RPMI8226 (cell line): ENCODE measurements at regions not wholly inside any gene's neighbourhood (a gene's known extent, or its start where the extent isn't known, plus 50 kb on each side); places are given as distances from the start of the nearest gene placed in this dataset.
"Not testable (repeated sequence)": the region's sequence is repeated elsewhere in the genome, so short reads cannot be mapped to it uniquely, and the experiment has no call there.

Experiments
- DNase-seq: peaks from one replicate; pipeline ENCODE4 v3.0.0-alpha.2; 2015

DNA sequence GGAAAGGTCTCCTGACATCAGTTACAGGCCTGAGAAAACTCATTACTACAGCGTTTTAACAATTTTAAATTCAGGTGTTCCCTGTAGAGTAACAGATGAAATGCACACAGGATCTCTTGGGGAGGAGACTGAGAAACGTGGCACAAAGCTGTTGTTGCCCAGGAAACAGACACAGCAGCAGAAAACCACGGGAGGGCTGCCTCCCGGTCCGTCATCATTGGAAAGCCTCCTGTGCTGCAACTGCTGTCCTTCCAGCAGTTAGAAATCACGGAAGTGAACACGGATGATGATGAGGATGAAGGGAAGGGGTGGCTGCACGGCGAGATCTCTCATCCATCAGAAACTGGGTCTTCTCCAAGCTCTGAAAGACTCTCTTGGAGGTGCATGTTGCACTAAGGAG, 94.6 kb upstream of the RNF32 start:
- DNase-seq, result no peak

DNA sequence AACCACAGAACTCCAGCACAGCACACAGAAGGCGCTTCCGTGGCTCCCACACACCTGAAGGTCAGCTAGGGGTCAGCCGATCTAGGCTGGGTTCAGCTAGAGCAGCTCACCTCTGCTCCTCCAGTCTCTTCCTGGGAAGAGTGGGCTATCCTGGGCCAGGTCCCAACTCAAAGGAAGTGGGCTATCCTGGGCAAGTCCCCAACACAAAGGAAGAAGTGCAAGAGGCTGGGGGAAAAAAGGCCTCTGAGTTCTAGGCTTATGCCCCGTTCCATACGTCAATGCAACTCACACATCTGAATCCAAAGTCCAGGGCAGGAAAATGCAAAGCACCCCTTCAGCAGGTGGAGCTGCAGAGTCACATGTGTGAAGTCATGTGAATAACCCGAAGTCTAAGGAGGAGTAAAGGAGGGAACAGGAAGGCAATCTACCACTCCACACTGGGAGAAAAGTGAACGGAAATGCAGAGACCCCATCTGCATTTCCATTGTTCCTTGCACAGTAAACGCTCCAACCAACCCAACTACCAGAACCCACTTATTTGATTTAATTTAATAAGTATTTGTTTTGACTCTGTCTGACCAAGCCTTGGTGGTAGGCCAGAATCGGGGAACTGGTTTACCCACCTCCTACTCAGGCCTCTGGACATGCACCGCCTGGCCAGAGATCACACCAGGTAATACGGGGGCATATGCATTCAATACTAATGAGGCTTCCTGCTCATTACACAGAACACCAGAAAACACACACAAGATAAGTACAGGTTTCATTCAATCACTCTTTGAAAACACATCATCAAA, 95.5 kb upstream of the RNF32 start:
- DNase-seq, result no peak

DNA sequence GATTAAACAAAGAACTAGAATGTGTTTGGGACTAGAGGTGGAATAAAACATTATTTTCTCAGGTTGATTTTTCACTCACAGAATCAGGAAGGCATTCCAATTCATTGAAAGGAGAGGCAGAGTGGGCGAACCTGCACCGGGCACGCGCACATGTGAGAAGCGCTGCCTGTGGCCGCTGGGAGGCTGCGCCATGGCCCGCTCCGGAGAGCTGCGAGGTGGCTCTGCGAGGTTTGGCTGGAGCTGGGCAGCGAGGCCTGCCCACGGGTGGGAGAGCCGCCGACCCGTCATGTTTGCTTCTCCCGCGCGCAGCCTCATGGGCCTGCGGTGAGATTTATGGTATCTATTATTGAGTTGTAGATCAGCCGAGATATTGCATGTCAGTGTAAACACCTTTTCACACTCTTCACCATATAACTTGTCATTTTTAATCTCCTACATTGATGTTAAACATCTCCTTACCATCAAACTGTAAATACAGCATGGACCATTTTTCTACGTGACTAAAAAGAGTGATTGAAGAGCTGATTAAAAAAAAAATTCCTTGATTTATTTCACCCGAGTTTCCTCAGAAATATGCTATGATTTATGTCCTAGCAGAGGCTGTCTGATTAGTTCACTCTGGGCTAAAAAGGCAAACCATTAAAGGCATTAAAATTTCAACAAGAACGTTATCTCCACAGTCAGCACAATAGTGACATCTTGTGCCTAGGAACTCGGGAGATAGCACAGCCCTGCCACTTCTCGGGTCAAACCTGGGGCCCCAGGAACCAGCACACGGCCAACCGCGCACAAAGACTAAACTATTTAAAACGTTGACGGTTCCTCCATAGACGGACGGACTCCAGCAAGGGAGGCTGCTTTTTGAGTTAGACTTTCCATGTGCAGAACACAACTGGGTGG, 96.6 kb upstream of the RNF32 start:
- no peak for DNase-seq

DNA sequence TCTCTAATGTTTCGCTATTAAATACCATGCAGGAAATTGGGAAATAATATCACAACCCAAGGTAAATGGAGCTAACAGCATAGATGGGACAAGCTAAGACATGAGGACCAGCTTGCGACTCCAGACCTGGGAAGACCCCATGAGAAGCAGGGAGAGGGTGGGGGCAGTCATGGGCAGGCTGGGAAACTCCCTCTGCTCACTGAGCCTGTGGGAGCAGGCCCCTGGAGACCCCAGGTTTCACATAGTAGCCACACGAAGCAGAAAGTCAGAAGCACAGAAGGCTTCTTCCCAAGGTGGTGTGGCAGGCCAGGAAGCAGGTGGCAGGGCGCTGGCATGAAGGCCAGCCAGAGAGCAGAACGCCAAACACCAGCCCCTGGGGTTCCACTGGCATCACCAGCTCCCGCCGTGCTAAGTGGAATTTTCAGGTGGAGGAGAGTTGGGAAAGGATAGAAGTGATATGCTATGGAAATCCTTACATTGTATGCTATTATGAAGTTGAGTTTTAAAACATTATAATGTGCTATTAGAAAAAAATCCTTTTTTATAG, 99.9 kb upstream of the RNF32 start:
- DNase-seq, result no peak

DNA sequence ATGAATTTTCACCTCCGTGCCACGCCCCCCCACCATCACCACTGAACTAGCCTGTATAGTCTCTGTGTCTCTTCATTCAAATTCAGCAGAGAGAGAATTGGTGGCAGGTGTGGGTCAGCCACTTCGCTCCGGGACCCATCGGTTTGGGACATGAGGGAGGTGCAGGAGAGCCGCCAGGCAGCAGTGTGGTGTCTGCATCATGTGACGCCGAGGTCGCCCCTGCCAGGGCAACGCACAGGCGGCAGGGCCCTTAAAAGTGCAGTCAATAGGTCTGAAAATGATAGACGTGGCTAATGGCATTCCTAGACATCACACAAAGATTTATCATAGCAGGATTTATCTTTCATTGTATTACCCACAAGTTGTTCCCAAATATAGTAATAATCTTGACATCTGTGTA, 100.6 kb upstream of the RNF32 start:
- DNase-seq, result no peak

DNA sequence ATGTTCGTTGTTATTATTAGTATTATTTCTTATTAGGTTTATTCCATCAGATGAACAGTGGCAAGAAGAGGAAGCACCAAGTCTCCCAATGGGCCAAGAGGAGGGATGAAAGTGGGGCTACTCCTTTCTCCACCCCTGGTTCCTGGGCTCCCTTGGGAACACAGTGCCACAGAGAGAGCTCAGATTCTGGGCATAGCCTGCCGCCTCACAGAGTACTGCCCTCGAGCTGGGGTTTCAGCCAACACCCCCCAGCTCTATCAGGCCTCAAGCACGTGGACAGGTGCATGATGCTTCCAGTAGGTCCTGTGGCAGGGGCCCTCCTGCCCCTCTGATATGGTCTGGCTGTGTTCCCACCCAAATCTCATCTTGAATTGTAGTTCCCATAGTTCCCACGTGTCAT, 103.6 kb upstream of the RNF32 start:
- no peak for DNase-seq

DNA sequence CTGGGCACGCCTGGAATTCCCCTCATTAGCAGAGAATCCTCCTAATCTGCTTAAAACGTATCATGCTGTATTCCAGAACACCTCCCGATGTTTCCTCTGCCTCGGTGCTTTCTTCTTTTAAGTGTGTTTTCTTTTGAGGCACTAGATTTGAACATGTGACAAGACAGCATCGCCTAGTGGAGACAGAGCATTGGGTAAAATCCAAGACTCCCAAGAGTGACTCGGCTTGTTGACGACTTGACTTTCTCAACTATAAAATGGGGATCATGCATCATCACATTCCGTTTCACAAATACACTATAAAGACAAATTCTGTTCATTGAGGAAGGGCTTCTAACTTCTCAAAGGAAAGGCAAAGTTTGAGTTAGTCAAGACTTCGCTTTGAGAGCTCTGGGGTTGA, 105.6 kb upstream of the RNF32 start:
- no peak for DNase-seq

- no peak for DNase-seq
Measured at GRCh38 chr7:156533964-156534363, 106.6 kb upstream of the RNF32 start.

- DNase-seq, result no peak
Measured at GRCh38 chr7:156533420-156533819, 107.2 kb upstream of the RNF32 start.

DNA sequence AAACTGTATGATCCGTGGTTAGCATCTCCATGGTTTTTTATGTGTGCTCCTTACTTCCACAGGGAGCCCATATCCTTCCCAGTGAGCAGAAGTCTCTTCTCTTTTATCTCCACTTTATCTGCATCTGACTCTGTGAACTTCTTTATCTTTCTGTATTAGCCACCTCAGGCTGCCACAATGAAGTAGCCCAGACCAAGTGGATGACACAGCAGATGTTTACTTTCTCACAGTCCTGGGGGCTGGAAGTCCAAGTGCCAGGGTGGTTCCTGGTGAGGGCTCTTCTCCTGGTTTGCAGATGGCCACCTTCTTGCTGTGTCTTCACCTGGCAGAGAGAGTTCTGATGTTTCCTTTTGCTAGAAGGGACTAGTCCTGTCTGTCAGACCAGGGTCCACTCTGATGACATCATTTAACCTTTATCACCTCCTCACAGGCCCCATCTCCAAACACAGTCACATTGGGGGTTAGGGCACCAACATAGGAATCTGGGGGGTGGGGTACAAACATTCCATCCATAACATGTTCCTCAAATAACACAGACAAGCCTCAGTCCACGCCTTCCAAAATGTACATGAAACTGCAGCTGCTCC, 108.5 kb upstream of the RNF32 start:
- no peak for DNase-seq

DNA sequence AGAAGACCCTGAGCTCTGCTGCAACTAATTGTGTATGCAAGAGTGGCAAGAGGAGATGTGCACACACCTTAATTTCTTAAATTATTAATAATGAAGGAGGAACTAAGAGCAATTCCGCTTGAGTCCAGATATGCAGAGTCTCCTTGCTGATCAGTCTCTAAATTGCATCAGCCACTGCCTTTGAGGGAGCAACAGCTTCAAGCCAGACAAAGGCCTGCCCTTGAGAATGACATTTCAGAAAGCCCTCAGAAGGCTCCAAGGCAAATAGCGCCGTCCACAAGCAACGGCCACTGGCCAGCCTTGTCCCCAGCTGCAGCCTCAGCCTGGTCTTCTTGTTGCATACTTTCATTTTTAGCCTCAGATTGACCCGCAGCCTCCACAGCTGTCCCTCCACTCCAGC, 110.6 kb upstream of the RNF32 start:
- DNase-seq, result no peak

DNA sequence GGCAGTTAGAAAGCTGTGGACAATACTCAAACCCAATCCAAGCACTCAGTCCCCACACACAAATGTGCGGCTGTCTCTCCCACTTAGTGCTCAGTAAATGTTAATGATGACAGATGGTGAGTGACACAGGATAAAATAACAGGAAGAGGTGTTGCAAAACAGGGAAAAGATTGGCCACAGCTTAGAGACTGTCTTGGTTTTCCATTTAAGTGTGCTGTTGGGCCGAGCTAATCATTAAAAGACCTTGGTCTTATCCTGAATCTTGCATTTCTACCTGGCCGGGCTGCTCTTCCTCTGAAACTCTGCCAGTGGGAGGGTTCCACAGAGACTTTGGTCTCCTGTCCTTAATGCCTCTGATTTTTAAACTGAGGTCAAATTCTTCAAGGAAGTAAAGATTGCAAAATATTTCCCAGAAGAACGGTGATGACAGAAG, 113.1 kb upstream of the RNF32 start:
- DNase-seq, result no peak

- DNase-seq, result no peak
Measured at GRCh38 chr7:156524818-156525597, 115.6 kb upstream of the RNF32 start.

DNA sequence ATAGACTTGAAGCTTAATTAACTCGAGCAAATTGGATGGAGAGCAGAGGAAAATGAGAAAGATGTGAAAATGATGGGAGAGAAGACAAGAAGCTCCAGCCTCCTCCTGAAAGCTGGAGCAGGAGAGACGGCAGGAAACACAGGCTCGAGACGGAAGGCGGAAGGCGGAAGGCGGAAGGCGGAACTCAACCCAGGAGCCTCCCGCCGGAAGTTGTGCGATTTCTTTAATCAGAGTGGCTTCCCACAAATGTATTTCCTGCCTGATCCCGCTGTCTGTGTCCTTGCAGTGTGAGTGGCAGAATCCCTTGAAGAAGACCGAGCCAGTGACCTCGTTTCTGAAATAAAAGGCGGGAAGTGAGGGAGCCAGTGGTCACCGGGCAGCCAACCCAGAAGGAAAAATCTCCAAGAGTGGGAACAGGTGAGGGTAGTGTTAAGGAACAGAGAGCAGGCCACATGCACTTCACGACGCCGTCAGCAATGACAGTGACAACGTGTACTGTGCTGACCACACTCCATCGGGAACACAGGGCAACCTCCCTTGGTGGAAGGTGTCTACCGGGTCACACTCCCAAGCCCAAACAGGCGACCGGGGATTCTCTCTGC, 117.0 kb upstream of the RNF32 start:
- DNase-seq, result no peak

GRCh38 chr7:156522801-156523200, 117.8 kb upstream of the RNF32 start:
- DNase-seq, result no peak

DNA sequence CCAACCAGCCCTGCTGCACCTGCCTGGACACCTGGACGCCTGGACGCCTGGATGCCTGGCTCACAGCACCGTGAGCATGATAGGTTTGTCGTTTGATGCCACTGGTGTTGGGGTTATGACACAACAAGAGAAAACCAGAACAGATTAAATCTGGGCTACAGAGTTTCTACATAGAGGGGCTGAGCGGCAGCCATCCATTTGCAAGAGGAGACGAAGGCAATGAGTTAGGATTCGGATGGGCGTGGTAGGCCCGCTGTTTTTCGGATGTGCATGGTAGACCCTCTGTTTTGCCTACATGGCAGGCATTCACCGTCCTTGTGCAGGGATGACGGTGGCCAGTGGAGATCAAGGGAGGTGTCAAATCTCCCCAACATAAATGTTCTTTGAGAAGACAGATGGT, 121.5 kb upstream of the RNF32 start:
- no peak for DNase-seq

GRCh38 chr7:156518466-156518865, 122.1 kb upstream of the RNF32 start:
- no peak for DNase-seq

DNA sequence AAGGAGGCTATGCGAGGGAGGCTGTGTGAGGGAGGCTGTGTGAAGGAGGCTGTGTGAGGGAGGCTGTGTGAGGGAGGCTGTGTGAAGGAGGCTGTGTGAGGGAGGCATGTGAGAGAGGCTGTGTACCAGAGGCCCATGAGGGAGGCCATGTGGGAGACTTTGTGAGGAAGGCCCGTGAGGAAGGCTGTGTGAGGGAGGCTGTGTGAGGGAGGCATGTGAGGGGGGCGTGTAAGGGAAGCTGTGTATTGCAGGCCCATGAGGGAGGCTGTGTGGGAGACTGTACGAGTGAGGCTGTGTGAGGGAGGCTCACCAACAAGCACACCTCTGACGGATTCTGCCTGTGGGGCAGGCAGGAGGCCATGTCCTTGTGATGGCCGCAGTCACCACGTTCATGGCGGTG, 122.7 kb upstream of the RNF32 start:
- DNase-seq, result not testable (repeated sequence)

DNA sequence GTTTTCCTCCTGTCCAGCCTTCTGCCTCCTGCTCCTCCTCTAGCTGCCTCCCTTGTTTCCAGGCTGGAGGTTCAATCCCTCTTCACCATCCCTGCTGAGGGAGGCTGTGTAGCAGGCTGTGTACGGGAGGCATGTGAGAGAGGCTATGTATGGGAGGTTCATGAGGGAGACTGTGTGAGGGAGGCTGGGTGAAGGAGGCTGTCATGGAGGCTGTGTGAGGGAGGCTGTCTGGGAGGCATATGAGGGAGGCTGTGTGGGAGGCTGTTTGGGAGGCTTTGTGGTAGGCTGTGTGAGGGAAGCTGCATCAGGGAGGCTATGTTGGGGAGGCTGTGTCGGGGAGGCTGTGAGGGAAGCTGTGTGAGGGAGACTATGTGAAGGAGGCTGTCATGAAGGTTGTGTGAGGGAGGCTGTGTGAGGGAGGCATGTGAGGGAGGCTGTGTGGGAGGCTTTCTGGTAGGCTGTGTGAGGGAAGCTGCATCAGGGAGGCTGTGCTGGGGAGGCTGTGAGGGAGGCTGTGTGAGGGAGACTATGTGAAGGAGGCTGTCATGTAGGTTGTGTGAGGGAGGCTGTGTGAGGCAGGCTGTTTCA, 123.7 kb upstream of the RNF32 start:
- no peak for DNase-seq

- no peak for DNase-seq
Measured at GRCh38 chr7:156515911-156516790, 124.4 kb upstream of the RNF32 start.

DNA sequence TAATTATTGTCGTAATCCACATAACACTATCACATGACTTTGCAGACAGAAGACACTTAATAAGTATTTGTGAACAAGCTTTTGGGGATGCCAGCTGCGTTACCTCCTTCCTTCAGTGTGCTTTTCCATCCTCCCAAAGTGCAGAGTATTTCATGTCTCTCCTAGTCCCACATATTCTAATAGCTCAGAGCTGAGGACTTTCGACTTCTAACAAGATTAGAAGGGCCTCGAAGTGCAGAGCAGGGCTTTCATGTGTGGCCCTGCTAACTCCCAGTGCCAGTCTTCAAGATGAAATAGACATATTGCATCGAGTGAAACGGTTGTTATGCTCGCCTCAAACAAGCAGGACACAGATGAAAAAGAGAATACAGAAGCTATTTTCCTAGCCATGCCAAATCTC, 125.7 kb upstream of the RNF32 start:
- no peak for DNase-seq
